ENCODE measurements at regions not wholly inside any gene's neighbourhood (a gene's known extent, or its start where the extent isn't known, plus 50 kb on each side); places are given as distances from the start of the nearest gene placed in this dataset.

DNA sequence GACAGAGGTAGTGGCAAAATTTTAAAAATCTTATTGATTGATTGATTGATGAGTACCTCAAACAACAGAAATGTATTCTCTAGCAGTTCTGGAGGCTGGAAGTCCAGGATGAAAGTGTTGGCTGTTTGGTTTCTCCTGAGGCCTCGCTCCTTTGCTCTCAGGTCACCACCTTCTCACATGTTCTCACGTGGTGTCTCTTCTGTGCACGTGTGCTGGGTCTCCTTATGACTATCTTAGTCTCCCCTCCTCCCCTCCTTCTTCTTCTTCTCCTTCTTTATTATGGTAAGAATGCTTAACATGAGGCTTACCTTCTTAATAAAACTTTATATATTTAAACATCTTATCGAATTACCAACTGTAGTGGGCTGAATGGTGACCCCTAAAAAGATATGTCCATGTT, 446.0 kb upstream of the SPHKAP start:
- TF ChIP-seq, protein P1, sequence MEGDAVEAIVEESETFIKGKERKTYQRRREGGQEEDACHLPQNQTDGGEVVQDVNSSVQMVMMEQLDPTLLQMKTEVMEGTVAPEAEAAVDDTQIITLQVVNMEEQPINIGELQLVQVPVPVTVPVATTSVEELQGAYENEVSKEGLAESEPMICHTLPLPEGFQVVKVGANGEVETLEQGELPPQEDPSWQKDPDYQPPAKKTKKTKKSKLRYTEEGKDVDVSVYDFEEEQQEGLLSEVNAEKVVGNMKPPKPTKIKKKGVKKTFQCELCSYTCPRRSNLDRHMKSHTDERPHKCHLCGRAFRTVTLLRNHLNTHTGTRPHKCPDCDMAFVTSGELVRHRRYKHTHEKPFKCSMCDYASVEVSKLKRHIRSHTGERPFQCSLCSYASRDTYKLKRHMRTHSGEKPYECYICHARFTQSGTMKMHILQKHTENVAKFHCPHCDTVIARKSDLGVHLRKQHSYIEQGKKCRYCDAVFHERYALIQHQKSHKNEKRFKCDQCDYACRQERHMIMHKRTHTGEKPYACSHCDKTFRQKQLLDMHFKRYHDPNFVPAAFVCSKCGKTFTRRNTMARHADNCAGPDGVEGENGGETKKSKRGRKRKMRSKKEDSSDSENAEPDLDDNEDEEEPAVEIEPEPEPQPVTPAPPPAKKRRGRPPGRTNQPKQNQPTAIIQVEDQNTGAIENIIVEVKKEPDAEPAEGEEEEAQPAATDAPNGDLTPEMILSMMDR (IDR thresholded peaks at IDR 0.05; ENCODE audit: low read depth, low read length) = no peak
- no peak for DNase-seq (ENCODE audit: low read depth in 2 of 2)
- no peak overlapping the region for H3K4me3 ChIP-seq (replicated peaks in 1 of 2; ENCODE audit: low read depth in 2 of 2, low read length in 2 of 2)

DNA sequence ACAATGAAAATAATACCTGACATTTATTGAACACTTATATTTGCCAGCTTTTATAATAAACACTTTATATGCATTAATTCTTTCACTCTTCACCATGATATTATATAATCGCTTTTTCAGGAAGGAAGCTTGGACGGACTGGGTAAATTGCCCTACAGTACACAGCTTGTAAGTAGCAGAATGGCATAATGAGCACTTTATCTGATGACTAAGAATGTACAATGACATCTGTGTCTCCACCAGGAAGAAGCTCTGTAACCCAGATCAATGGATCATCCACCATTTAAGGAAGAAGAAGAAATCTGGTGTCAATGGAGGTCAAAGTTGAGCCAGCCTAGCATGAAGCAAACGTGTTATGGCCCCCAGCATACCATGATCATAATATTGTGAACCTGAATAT, 444.0 kb upstream of the SPHKAP start:
- H3K4me3 ChIP-seq (replicated peaks in 1 of 2; ENCODE audit: low read depth in 2 of 2, low read length in 2 of 2) = no peak overlapping the region
- DNase-seq (ENCODE audit: low read depth in 2 of 2) = no peak
- TF ChIP-seq, protein P1 (IDR thresholded peaks at IDR 0.05; ENCODE audit: low read depth, low read length) = no peak

DNA sequence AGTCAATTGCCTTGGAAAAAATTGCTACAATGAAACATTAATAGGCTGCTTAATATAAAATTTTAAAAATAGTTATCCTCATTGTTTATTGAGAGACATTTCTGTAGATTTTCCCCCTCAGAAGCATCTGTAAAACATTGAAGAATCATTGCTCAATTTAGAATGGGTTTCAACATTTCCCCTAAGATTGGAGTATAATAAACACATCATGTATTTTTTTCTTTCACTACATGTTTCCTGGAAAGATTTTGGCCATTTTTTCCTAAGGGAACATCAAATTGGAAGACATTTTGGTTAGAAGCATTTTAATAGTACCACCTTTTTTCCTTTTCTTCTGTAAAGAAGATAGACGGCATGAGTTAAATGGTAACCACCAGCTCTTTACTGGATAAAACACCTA, 443.2 kb upstream of the SPHKAP start:
- H3K4me3 ChIP-seq (replicated peaks in 1 of 2; ENCODE audit: low read depth in 2 of 2, low read length in 2 of 2) = no peak overlapping the region
- TF ChIP-seq, protein P1 (IDR thresholded peaks at IDR 0.05; ENCODE audit: low read depth, low read length) = no peak
- DNase-seq (ENCODE audit: low read depth in 2 of 2) = no peak

DNA sequence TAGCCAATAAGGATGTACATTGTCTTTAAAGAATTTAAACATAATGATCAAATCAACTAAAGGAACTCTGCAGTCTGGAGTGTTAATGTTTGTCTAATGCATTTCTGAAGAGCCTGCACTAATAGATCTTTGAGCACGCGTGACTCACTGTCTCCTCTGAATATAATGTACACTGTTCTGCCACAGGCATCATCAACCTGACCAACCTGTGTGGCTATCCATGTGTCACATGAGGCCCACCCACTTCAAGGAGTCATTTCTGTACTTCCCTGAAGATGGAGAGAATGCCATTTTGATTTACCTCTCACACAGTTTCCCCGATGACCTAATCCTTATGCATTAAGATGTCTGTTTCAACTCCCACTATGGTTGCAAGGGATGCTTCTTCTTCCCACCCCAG, 434.0 kb upstream of the SPHKAP start:
- TF ChIP-seq, protein P1 (IDR thresholded peaks at IDR 0.05; ENCODE audit: low read depth, low read length) = no peak
- peak in 1 of 2 donors; percentile 7 for DNase-seq (ENCODE audit: low read depth in 2 of 2)
- no peak overlapping the region for H3K4me3 ChIP-seq (replicated peaks in 1 of 2; ENCODE audit: low read depth in 2 of 2, low read length in 2 of 2)

DNA sequence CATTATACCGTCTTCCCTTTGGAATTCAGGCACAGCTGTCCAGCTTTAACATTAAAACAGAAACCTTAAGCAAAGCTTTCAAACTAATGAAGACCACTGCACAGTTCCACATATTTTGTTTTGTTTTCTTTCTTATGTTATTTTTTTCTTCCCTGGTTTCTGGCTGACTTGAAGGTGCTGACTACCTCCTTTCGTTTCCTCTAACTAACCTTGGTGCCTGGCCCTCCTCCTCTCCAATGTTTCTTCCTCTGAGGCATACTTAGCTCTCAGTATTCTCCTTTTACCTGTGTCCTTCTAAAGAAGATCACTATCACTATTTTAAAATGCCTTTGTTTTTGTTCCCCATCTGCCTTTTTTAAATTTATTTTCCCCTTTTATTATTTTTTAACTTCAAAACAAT, 433.3 kb upstream of the SPHKAP start:
- TF ChIP-seq, protein P1 (IDR thresholded peaks at IDR 0.05; ENCODE audit: low read depth, low read length) = no peak
- no peak overlapping the region for H3K4me3 ChIP-seq (replicated peaks in 1 of 2; ENCODE audit: low read depth in 2 of 2, low read length in 2 of 2)
- DNase-seq (ENCODE audit: low read depth in 2 of 2) = no peak

DNA sequence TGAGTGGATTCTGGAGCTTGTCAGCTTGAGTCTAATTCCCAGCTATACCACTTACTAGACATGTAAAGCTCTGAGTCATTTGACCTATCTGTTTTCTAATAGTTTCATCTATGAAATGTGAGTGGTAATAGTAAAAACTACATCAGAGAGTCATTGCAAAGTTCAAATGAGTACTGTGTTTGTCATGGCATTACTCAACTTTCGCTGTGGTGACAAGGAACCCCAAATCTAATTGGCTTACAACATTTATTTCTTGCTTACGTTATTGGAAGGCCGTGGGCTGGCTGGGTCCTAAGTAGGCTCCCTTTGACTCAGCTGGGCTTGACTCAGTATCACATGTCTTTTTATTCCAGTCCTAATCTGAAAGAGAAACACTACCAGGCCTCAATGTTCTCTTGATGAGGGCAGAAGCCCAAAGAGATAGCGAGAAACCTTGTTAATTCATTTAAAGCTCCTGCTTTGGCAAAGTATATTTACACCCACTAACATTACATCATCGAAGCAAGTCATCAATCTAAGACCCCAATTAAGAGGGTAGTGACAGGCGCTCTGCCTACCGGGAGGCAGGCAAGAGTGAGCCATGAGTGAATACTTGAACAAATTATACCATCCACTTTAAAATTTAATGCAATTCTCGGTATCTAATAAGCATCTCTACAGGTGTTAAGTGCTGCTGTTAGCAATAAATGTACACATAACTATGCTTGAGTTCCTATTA, 431.8 kb upstream of the SPHKAP start:
- DNase-seq (ENCODE audit: low read depth in 2 of 2) = peak; percentile 78 to 98
- TF ChIP-seq, protein P1 (IDR thresholded peaks at IDR 0.05; ENCODE audit: low read depth, low read length) = no peak
- H3K4me3 ChIP-seq (replicated peaks in 1 of 2; ENCODE audit: low read depth in 2 of 2, low read length in 2 of 2) = no peak overlapping the region

DNA sequence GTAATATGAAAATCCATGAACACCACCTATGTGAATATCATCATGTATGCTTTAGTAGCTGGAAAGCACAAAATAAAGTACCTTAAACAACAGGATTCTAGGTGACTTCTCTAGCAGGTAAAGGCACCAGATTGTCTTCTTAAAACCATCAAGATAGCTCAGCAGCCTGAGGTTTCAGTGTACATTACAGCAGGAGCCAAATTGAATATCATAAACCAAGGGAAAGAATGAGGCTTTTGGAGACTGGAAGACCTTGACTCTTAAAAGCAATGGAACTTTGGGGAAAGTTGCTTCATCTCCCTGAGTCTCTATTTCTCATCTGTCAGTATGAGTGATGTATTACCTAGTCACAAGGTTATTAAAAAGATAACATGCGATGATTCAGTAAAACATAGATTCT, 429.7 kb upstream of the SPHKAP start:
- TF ChIP-seq, protein P1 (IDR thresholded peaks at IDR 0.05; ENCODE audit: low read depth, low read length) = no peak
- no peak for DNase-seq (ENCODE audit: low read depth in 2 of 2)
- H3K4me3 ChIP-seq (replicated peaks in 1 of 2; ENCODE audit: low read depth in 2 of 2, low read length in 2 of 2) = no peak overlapping the region
